H1 (cell line): ENCODE measurements at regions not wholly inside any gene's neighbourhood (a gene's known extent, or its start where the extent isn't known, plus 50 kb on each side); places are given as distances from the start of the nearest gene placed in this dataset.

Experiments used
- BRCA1 ChIP-seq: IDR thresholded peaks from 2 replicates; pipeline ENCODE4 v1.6.1; 2012; ENCODE audit warnings: low read depth, low read length, improper control_type of control experiment
- CTCF ChIP-seq, 3 experiments: IDR thresholded peaks; 1 replicate in 2 of 3; 2 replicates in 1 of 3; pipeline versions ENCODE4 v1.5.1 to v1.6.1; 2011; ENCODE audit warnings: low read length in 3 of 3, mild to moderate bottlenecking in 3 of 3, inconsistent platforms in 2 of 3, low read depth in 1 of 3, moderate library complexity in 1 of 3; ENCODE audit not compliant: insufficient read depth in 1 of 3; ENCODE audit errors: control extremely low read depth in 1 of 3
- EP300 ChIP-seq, 2 experiments: IDR thresholded peaks; 1 replicate in 1 of 2; 2 replicates in 1 of 2; pipeline ENCODE4 v1.6.1; 2011 to 2012; ENCODE audit warnings: low read depth in 2 of 2, low read length in 2 of 2, mild to moderate bottlenecking in 2 of 2, borderline replicate concordance in 1 of 2, inconsistent platforms in 1 of 2, moderate library complexity in 1 of 2
- JUND ChIP-seq: IDR thresholded peaks from 2 replicates; pipeline ENCODE4 v1.6.1; 2011; ENCODE audit warnings: mild to moderate bottlenecking, improper control_type of control experiment, low read length
- MAX ChIP-seq: IDR thresholded peaks from 2 replicates; pipeline ENCODE4 v1.6.1; 2012; ENCODE audit warnings: inconsistent platforms
- POLR2AphosphoS5 ChIP-seq: IDR thresholded peaks from 2 replicates; pipeline ENCODE4 v1.6.1; 2011; ENCODE audit warnings: low read depth, low read length
- RBBP5 ChIP-seq: IDR thresholded peaks from 2 replicates; pipeline ENCODE4 v1.7.1; 2012; ENCODE audit warnings: low read depth, mild to moderate bottlenecking, inconsistent platforms, low read length, moderate library complexity, borderline replicate concordance
- RNF2 ChIP-seq: fragments of 200-900, 300-1000 bp; sonication (generic); IDR thresholded peaks from 2 replicates; pipeline ENCODE4 v1.7.1; 2016; ENCODE audit warnings: borderline replicate concordance, low read depth, mild to moderate bottlenecking, antibody characterized with exemption, low read length; ENCODE audit not compliant: poor library complexity, severe bottlenecking; ENCODE audit errors: missing control alignments
- SRF ChIP-seq: IDR thresholded peaks from 2 replicates; pipeline ENCODE4 v1.6.1; 2011; ENCODE audit warnings: mild to moderate bottlenecking, low read depth, low read length, moderate library complexity

GRCh38 chr6:121522771-121523386, 87.4 kb downstream of the GJA1 start:
- TF ChIP-seq POLR2AphosphoS5 (no peak), CTCF (IDR thresholded peaks at IDR 0.05; ENCODE audit: control extremely low read depth in 1 of 3, insufficient read depth in 1 of 3, low read depth in 1 of 3, low read length in 3 of 3) (no peak), RBBP5 (no peak), JUND (no peak), RNF2 (no peak), MAX (no peak), SRF (no peak), EP300 (IDR thresholded peaks at IDR 0.05; ENCODE audit: borderline replicate concordance in 1 of 2, low read depth in 2 of 2, low read length in 2 of 2) (no peak), BRCA1 (no peak)
